ENCODE measurements at regions not wholly inside any gene's neighbourhood (a gene's known extent, or its start where the extent isn't known, plus 50 kb on each side); places are given as distances from the start of the nearest gene placed in this dataset.
A peak's percentile ranks its signal among the peaks of the same experiment; 100 is the strongest.

DNA sequence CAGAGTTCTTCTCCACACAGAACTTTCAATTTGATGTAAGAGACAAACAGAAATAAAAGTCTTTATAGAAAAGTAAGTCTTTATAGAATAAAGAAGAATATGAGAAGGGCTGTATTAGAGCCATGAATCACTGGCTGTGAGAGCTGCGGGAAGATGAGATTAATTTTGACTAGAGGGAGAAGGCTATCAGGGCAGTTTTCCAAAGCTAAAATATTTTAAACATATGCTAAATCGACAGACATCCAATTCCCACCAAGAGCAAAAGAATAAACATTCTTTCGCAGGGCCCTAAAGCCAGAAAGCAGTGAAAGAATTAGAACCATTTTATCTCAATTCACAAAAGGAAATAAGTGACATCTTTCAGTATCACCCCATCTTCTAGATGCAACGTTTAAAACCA lies 208.3 kb upstream of the MAP3K1 start:
- no peak overlapping the region for H3T11ph ChIP-seq (ENCODE audit: low read length)
- H3K27ac ChIP-seq (ENCODE audit: insufficient read length, low read depth, low read length), result no peak overlapping the region
- H3K27me3 ChIP-seq (ENCODE audit: insufficient read depth, low read length), result no peaks in the 10 kb centered on the region
- Mint-ChIP-seq H3K4me3 (no peak overlapping the region), H3K4me1 (peaks cover 29 to 35% of the 10 kb centered on the region in 2 experiments), H3K36me3 (ENCODE audit: insufficient read depth in 1 of 3, low read depth in 3 of 3) (peaks cover 9 to 17% (median 14%) of the 10 kb centered on the region in 3 experiments), H3K27me3 (ENCODE audit: low read depth) (no peaks in the 10 kb centered on the region), H3K9me3 (peaks cover 15% of the 10 kb centered on the region in 2 experiments), H3K27ac (0 out of 7 replicates have a peak overlapping the region, but pooled peaks of 1 of the 3 experiments have one; percentile 40)
- H2AFZ ChIP-seq (ENCODE audit: low read length), result no peak overlapping the region
- no peaks in the 10 kb centered on the region for H4K20me1 ChIP-seq (ENCODE audit: control insufficient read depth, insufficient read depth, insufficient read length)
- no peaks in the 10 kb centered on the region for H3K9me3 ChIP-seq (ENCODE audit: control insufficient read depth, low read depth, low read length)
- no peak overlapping the region for H3K18ac ChIP-seq (ENCODE audit: insufficient read length, low read depth, low read length)
- H3K4me2 ChIP-seq (ENCODE audit: insufficient read depth, insufficient read length, low read length), result no peak overlapping the region
- no peak overlapping the region for H3K4ac ChIP-seq (ENCODE audit: low read depth, low read length)
- H3K56ac ChIP-seq (ENCODE audit: insufficient read length, low read depth, low read length), result no peak overlapping the region
- no peak overlapping the region for H3K23ac ChIP-seq (ENCODE audit: insufficient read length, low read depth, low read length)
- no peak overlapping the region for H2BK20ac ChIP-seq (ENCODE audit: low read depth, low read length, poor library complexity, severe bottlenecking)
- no peak overlapping the region for H2BK5ac ChIP-seq (ENCODE audit: insufficient read length, low read length)
- H2BK12ac ChIP-seq (ENCODE audit: insufficient read length, low read depth, low read length), result no peak overlapping the region
- H2BK15ac ChIP-seq (ENCODE audit: low read depth, low read length), result no peak overlapping the region
- no peaks in the 10 kb centered on the region for H3K79me1 ChIP-seq (ENCODE audit: insufficient read depth, low read depth, low read length, poor library complexity, severe bottlenecking)
- H3K9ac ChIP-seq (ENCODE audit: extremely low read depth, insufficient read length, low read length), result no peak overlapping the region
- H3K4me1 ChIP-seq (ENCODE audit: insufficient read depth, low read length), result peaks cover 6% of the 10 kb centered on the region; the same call in 1 of the 2 replicates
- DNase-seq, result no peak
- no peak overlapping the region for H2AK5ac ChIP-seq (ENCODE audit: insufficient read length, low read length)
- TF ChIP-seq, protein P1, sequence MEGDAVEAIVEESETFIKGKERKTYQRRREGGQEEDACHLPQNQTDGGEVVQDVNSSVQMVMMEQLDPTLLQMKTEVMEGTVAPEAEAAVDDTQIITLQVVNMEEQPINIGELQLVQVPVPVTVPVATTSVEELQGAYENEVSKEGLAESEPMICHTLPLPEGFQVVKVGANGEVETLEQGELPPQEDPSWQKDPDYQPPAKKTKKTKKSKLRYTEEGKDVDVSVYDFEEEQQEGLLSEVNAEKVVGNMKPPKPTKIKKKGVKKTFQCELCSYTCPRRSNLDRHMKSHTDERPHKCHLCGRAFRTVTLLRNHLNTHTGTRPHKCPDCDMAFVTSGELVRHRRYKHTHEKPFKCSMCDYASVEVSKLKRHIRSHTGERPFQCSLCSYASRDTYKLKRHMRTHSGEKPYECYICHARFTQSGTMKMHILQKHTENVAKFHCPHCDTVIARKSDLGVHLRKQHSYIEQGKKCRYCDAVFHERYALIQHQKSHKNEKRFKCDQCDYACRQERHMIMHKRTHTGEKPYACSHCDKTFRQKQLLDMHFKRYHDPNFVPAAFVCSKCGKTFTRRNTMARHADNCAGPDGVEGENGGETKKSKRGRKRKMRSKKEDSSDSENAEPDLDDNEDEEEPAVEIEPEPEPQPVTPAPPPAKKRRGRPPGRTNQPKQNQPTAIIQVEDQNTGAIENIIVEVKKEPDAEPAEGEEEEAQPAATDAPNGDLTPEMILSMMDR (conservative IDR thresholded peaks at IDR 0.05), result no peak
- H3K23me2 ChIP-seq (ENCODE audit: insufficient read length, low read depth, low read length, poor library complexity, severe bottlenecking), result peaks cover 2% of the 10 kb centered on the region
- no peak overlapping the region for H2BK120ac ChIP-seq (ENCODE audit: low read depth, low read length, poor library complexity, severe bottlenecking)
- no CpG with 5 or more reads among the region's 4 CpGs for WGBS (ENCODE audit: extremely low coverage, insufficient read length, low lambda C conversion rate)
- H4K8ac ChIP-seq (replicated peaks; ENCODE audit: insufficient read length, low read depth, low read length), result no peak overlapping the region
- H4K91ac ChIP-seq (ENCODE audit: insufficient read length, low read depth, low read length), result no peak overlapping the region
- H4K5ac ChIP-seq (ENCODE audit: insufficient read length, low read depth, low read length), result no peak overlapping the region
- no peak overlapping the region for H3K14ac ChIP-seq (ENCODE audit: insufficient read depth, low read length)
- no peaks in the 10 kb centered on the region for H3K79me2 ChIP-seq (ENCODE audit: insufficient read depth, low read length)

Data from H9 (cell line).